Loucy (cell line): ENCODE measurements at regions not wholly inside any gene's neighbourhood (a gene's known extent, or its start where the extent isn't known, plus 50 kb on each side); places are given as distances from the start of the nearest gene placed in this dataset.

Source experiments
- EZH2phosphoT487 ChIP-seq: fragments of 200-600 bp; IDR thresholded peaks from 2 replicates; pipeline ENCODE4 v1.6.1; 2018; ENCODE audit warnings: antibody characterized with exemption, mild to moderate bottlenecking, moderate library complexity, borderline replicate concordance
- TF ChIP-seq, protein P1 (sequence below): fragments of 200-600 bp; sonication (generic); conservative IDR thresholded peaks from 2 replicates; pipeline ENCODE4 v1.5.1; 2014; ENCODE audit warnings: mild to moderate bottlenecking, antibody characterized with exemption, low read length

DNA sequence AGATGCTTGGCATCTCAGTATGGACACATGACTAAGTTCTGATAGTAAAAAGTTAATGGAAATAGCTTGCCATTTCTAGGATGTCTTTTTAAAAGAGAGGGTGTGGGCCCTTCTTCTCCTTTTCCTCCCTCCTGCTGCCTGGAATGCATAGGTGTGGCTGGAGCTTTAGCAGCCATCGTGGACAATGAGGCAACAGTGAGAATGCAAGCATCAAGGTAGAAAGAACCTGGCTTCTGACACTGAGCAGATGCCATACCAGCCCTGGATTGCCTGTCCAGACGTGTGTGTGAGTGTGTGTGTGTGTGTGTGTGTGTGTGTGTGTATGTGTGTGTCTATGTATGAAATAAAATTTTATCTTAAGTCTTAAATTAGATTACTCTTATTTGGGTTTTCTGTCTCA is 660.1 kb downstream of the XIRP2 start:
- TF ChIP-seq, protein P1, sequence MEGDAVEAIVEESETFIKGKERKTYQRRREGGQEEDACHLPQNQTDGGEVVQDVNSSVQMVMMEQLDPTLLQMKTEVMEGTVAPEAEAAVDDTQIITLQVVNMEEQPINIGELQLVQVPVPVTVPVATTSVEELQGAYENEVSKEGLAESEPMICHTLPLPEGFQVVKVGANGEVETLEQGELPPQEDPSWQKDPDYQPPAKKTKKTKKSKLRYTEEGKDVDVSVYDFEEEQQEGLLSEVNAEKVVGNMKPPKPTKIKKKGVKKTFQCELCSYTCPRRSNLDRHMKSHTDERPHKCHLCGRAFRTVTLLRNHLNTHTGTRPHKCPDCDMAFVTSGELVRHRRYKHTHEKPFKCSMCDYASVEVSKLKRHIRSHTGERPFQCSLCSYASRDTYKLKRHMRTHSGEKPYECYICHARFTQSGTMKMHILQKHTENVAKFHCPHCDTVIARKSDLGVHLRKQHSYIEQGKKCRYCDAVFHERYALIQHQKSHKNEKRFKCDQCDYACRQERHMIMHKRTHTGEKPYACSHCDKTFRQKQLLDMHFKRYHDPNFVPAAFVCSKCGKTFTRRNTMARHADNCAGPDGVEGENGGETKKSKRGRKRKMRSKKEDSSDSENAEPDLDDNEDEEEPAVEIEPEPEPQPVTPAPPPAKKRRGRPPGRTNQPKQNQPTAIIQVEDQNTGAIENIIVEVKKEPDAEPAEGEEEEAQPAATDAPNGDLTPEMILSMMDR: no peak
- TF ChIP-seq EZH2phosphoT487: no peak
